Prostate gland (tissue), 2 donors: ENCODE measurements at regions not wholly inside any gene's neighbourhood (a gene's known extent, or its start where the extent isn't known, plus 50 kb on each side); places are given as distances from the start of the nearest gene placed in this dataset.

Experiments used
- CTCF ChIP-seq, 4 experiments: fragments of 200-600 bp in 2 of 4; fragments of 450-650 bp in 2 of 4; sonication (generic) in 2 of 4; IDR thresholded peaks; 1 replicate in 3 of 4; 2 replicates in 1 of 4; pipeline ENCODE4 v1.5.1; 2016 to 2019; ENCODE audit warnings: antibody characterized with exemption in 4 of 4, mild to moderate bottlenecking in 2 of 4, moderate library complexity in 2 of 4
- POLR2A ChIP-seq: fragments of 450-650 bp; IDR thresholded peaks from one replicate; pipeline ENCODE4 v1.6.1; 2016; ENCODE audit warnings: antibody characterized with exemption, mild to moderate bottlenecking

DNA sequence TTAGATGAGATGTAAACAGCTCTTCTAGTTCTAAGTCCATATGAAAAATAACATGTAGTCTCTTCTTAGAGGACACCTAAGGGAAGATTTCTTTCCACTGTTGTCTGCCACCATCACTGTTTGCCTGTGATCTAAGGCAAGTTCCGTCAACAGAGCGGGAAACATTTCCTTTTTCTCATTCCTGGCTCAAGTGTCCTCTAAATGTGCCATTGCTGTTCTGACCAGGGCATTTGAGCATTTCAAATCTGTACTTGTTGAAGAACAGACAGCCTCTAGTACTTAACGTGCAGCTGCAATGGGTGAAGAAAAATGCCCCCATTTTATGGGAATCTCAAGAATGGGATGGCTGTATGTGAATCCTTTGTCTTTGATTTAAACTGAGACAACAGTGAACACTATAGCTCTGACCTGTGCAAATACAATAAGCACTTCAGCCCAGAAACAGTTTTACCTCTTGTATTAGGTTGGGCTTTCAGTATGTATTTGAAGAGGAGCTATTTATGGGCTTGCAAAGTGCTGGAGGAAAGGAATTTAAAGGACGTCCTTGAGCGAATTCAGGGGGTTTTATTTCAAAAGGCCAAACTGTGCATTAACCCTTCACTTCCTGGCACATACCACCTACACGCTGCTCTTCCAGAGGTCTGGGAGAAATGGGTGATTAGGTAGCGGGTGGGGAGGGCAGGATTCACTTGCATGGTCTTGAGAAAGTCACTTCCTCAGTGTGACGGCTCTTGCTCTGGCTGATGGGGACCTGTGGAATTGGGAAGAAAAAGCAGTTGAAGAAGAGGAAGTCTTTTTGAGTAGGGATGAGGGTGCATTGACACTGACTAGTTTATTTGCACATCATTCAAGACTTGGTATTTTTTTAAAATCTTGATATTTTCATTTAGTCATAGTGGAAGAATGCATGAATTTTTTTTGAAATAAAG lies 66.1 kb downstream of the THNSL1 start:
- no peak for TF ChIP-seq POLR2A
- TF ChIP-seq CTCF (IDR thresholded peaks at IDR 0.05), result no peak
